OCI-LY7 (cell line): ENCODE measurements at regions not wholly inside any gene's neighbourhood (a gene's known extent, or its start where the extent isn't known, plus 50 kb on each side); places are given as distances from the start of the nearest gene placed in this dataset.

Experiments used
- BruUV-seq: library from RNA; stranded (reverse); fragments of 400-500 nt; replicated peaks from 2 replicates; lab custom pipeline; 2021; lab: Mats Ljungman, UMichigan
- CTCF ChIA-PET: fragments of 300-600 bp; sonication (Branson Sonifier 250); formaldehyde crosslinking; loops from one replicate; lab custom pipeline; 2022; ENCODE audit warnings: antibody characterized with exemption; ENCODE audit not compliant: unreplicated experiment; lab: Charles Lee
- POLR2A ChIA-PET: fragments of 300-600 bp; sonication (Branson Sonifier 250); formaldehyde crosslinking; loops from one replicate; lab custom pipeline; 2022; ENCODE audit warnings: antibody characterized with exemption; lab: Charles Lee
- DNase-seq: peaks from one replicate; pipeline ENCODE4 v3.0.0-alpha.2; 2015; ENCODE audit warnings: low spot score
- H2AFZ ChIP-seq: fragments of 200-600 bp; sonication (generic), shearing (Covaris generic); 2 replicates; pipeline ENCODE4 v1.6.1; 2014; ENCODE audit warnings: mild to moderate bottlenecking, antibody characterized with exemption, low read length, moderate library complexity
- H3K27ac ChIP-seq: fragments of 200-600 bp; sonication (generic); 2 replicates; pipeline ENCODE4 v1.5.1; 2014; ENCODE audit warnings: mixed run types, low read depth, mild to moderate bottlenecking, moderate library complexity, low read length, inconsistent platforms; ENCODE audit not compliant: poor library complexity, severe bottlenecking
- H3K36me3 ChIP-seq: fragments of 200-600 bp; sonication (generic); 2 replicates; pipeline ENCODE4 v1.6.1; 2014; ENCODE audit warnings: mild to moderate bottlenecking, antibody characterized with exemption, low read length, moderate library complexity, mixed read lengths; ENCODE audit not compliant: insufficient read depth
- H3K4me1 ChIP-seq: fragments of 200-600 bp; sonication (generic); 2 replicates; pipeline ENCODE4 v1.5.1; 2014; ENCODE audit warnings: mild to moderate bottlenecking, low read length; ENCODE audit not compliant: insufficient read depth, poor library complexity, severe bottlenecking
- H3K4me2 ChIP-seq: fragments of 200-600 bp; sonication (generic); 2 replicates; pipeline ENCODE4 v1.6.1; 2014; ENCODE audit warnings: mild to moderate bottlenecking, low read length
- H3K4me3 ChIP-seq: fragments of 200-600 bp; sonication (generic); 2 replicates; pipeline ENCODE4 v1.5.1; 2014; ENCODE audit warnings: mild to moderate bottlenecking, low read depth, low read length; ENCODE audit not compliant: poor library complexity, severe bottlenecking
- H3K79me2 ChIP-seq: fragments of 200-600 bp; sonication (generic); 2 replicates; pipeline ENCODE4 v1.6.1; 2016; ENCODE audit warnings: low read depth, mild to moderate bottlenecking, low read length, moderate library complexity, mixed read lengths; ENCODE audit not compliant: insufficient read depth
- H3K9me2 ChIP-seq: fragments of 200-600 bp; sonication (generic); 2 replicates; pipeline ENCODE4 v1.6.1; 2016; ENCODE audit warnings: mild to moderate bottlenecking, low read length, mixed read lengths; ENCODE audit not compliant: insufficient read depth
- H3K9me3 ChIP-seq: fragments of 200-600 bp; sonication (generic); 2 replicates; pipeline ENCODE4 v1.6.1; 2014; ENCODE audit warnings: mild to moderate bottlenecking, mixed run types, low read length, mixed read lengths
- H4K20me1 ChIP-seq: fragments of 200-600 bp; sonication (generic); 2 replicates; pipeline ENCODE4 v1.6.1; 2014; ENCODE audit warnings: mild to moderate bottlenecking, antibody characterized with exemption, low read length, moderate library complexity, mixed read lengths; ENCODE audit not compliant: insufficient read depth
- CTCF ChIP-seq: fragments of 200-600 bp; sonication (generic); conservative IDR thresholded peaks from 2 replicates; pipeline ENCODE4 v1.5.1; 2014; ENCODE audit warnings: mild to moderate bottlenecking, antibody characterized with exemption, low read length, moderate library complexity, mixed read lengths
- EZH2phosphoT487 ChIP-seq: fragments of 200-600 bp; sonication (generic); IDR thresholded peaks from 2 replicates; pipeline ENCODE4 v1.6.1; 2018; ENCODE audit warnings: low read depth, borderline replicate concordance, mild to moderate bottlenecking, mixed run types, antibody characterized with exemption, low read length, moderate library complexity, mixed read lengths
- intact Hi-C: fragments of 100-400 bp; cut with micrococcal nuclease; formaldehyde crosslinking; loops from one replicate; pipeline ENCODE4 v1.10.0; 2022; ENCODE audit not compliant: unreplicated experiment

GRCh38 chr14:49310298-49310697, 275.9 kb downstream of the RPS29 start:
- Histone ChIP-seq H3K4me3 (no peak overlapping the region), H3K9me2 (no peaks in the 10 kb centered on the region), H3K9me3 (no peaks in the 10 kb centered on the region), H3K36me3 (no peaks in the 10 kb centered on the region), H3K79me2 (no peaks in the 10 kb centered on the region), H4K20me1 (no peaks in the 10 kb centered on the region), H2AFZ (no peak overlapping the region), H3K4me2 (no peak overlapping the region), H3K4me1 (no peaks in the 10 kb centered on the region), H3K27ac (no peak overlapping the region)
- ChIA-PET CTCF (no interaction called here), POLR2A (no interaction called here)
- DNase-seq: no peak
- BruUV-seq: no TSS peak
- intact Hi-C loops: no loop called here
- TF ChIP-seq CTCF (no peak), EZH2phosphoT487 (no peak)

GRCh38 chr14:49306152-49306751, 279.9 kb downstream of the RPS29 start:
- no peaks in the 10 kb centered on the region for H3K9me2 ChIP-seq
- POLR2A ChIA-PET: interaction anchor here (1.6 kb wide), 1 partner anchor 14 kb away, joined by 3 read pairs; no protein-coding TSS in a partner anchor
- no peak overlapping the region for H3K4me2 ChIP-seq
- H3K9me3 ChIP-seq: no peaks in the 10 kb centered on the region
- peak; percentile 82 for TF ChIP-seq CTCF
- TF ChIP-seq EZH2phosphoT487: no peak
- intact Hi-C loops: no loop called here
- CTCF ChIA-PET: no interaction called here
- H2AFZ ChIP-seq: no peak overlapping the region
- H4K20me1 ChIP-seq: no peaks in the 10 kb centered on the region
- H3K36me3 ChIP-seq: no peaks in the 10 kb centered on the region
- no peaks in the 10 kb centered on the region for H3K79me2 ChIP-seq
- H3K4me1 ChIP-seq: no peaks in the 10 kb centered on the region
- no peak overlapping the region for H3K4me3 ChIP-seq
- no TSS peak for BruUV-seq
- no peak overlapping the region for H3K27ac ChIP-seq
- peak; percentile 33 for DNase-seq

GRCh38 chr14:49303946-49304516, 282.1 kb downstream of the RPS29 start:
- ChIA-PET POLR2A (interaction anchor here (0.7 kb wide), 1 partner anchor 1132 kb away, joined by 3 read pairs; no protein-coding TSS in a partner anchor), CTCF (no interaction called here)
- Histone ChIP-seq H3K4me2 (no peak overlapping the region), H2AFZ (no peak overlapping the region), H3K9me3 (no peaks in the 10 kb centered on the region), H3K4me1 (no peaks in the 10 kb centered on the region), H3K27ac (no peak overlapping the region), H4K20me1 (no peaks in the 10 kb centered on the region), H3K36me3 (no peaks in the 10 kb centered on the region), H3K4me3 (no peak overlapping the region), H3K79me2 (no peaks in the 10 kb centered on the region), H3K9me2 (no peaks in the 10 kb centered on the region)
- no TSS peak for BruUV-seq
- peak; percentile 10 for DNase-seq
- intact Hi-C loops: no loop called here
- TF ChIP-seq EZH2phosphoT487 (no peak), CTCF (no peak)
